B cell (primary cell): ENCODE measurements at regions not wholly inside any gene's neighbourhood (a gene's known extent, or its start where the extent isn't known, plus 50 kb on each side); places are given as distances from the start of the nearest gene placed in this dataset.

Experiments used
- ATAC-seq: fragments of 200-7000 bp; cut with Tn5 transposase; one replicate; pipeline ENCODE4 v1.10.0; 2021; ENCODE audit warnings: low read depth, mild to moderate bottlenecking, moderate number of reproducible peaks, moderate library complexity
- CTCF ChIA-PET: fragments of 350-600 bp; sonication (Branson Sonifier 250); formaldehyde crosslinking; loops from one replicate; lab custom pipeline; 2021; ENCODE audit warnings: antibody characterized with exemption, inconsistent platforms; lab: Charles Lee
- POLR2A ChIA-PET: fragments of 350-600 bp; sonication (Branson Sonifier 250); formaldehyde crosslinking; loops from one replicate; lab custom pipeline; 2021; ENCODE audit warnings: antibody characterized with exemption; lab: Charles Lee
- DNase-seq: peaks from one replicate; pipeline ENCODE4 v3.0.0; 2013
- H2AFZ ChIP-seq: 2 replicates; pipeline ENCODE4 v1.6.1; 2012; ENCODE audit warnings: mild to moderate bottlenecking, low read depth, low read length; ENCODE audit not compliant: insufficient read depth, poor library complexity, severe bottlenecking
- H3K27ac ChIP-seq, 2 donors: 1 replicate in 1 of 2; 2 replicates in 1 of 2; pipeline ENCODE4 v1.5.1; 2012 to 2013; ENCODE audit warnings: low read length in 2 of 2, mild to moderate bottlenecking in 2 of 2, moderate library complexity in 1 of 2
- H3K27me3 ChIP-seq, 4 experiments: fragments of 200-600 bp in 1 of 4; sonication (generic) in 1 of 4; replicated peaks in 1 of 4; 1 replicate in 2 of 4; 2 replicates in 2 of 4; pipeline versions ENCODE4 v1.6.1 to v1.7.0; 2013 to 2016; ENCODE audit warnings: low read length in 3 of 4, mild to moderate bottlenecking in 2 of 4, mixed read lengths in 1 of 4, moderate library complexity in 1 of 4; ENCODE audit not compliant: insufficient read depth in 4 of 4, control insufficient read depth in 3 of 4; ENCODE audit errors: control extremely low read depth in 1 of 4
- H3K36me3 ChIP-seq, 2 experiments: replicated peaks in 1 of 2; 1 replicate in 1 of 2; 2 replicates in 1 of 2; pipeline versions ENCODE4 v1.6.1 to v1.7.1; 2013; ENCODE audit warnings: low read length in 1 of 2; ENCODE audit not compliant: insufficient read depth in 2 of 2, control insufficient read depth in 1 of 2; ENCODE audit errors: control extremely low read depth in 1 of 2, extremely low read depth in 1 of 2
- H3K4me1 ChIP-seq, 2 donors: fragments of 200-600 bp in 1 of 2; sonication (generic) in 1 of 2; 1 replicate in 1 of 2; 2 replicates in 1 of 2; pipeline versions ENCODE4 v1.5.1 to v1.6.1; 2013 to 2017; ENCODE audit warnings: low read length in 2 of 2; ENCODE audit not compliant: control insufficient read depth in 2 of 2, insufficient read depth in 2 of 2
- H3K4me2 ChIP-seq: replicated peaks from 2 replicates; pipeline ENCODE3; 2012; ENCODE audit warnings: mild to moderate bottlenecking, low read depth, low read length; ENCODE audit not compliant: poor library complexity, severe bottlenecking
- H3K4me3 ChIP-seq, 5 experiments: fragments of 200-600 bp in 1 of 5; sonication (generic) in 1 of 5; 1 replicate in 3 of 5; 2 replicates in 2 of 5; pipeline versions ENCODE4 v1.5.1 to v1.7.0; 2011 to 2016; ENCODE audit warnings: low read length in 4 of 5, mild to moderate bottlenecking in 4 of 5, low read depth in 2 of 5, control low read depth in 1 of 5, moderate library complexity in 1 of 5; ENCODE audit not compliant: insufficient read depth in 1 of 5; ENCODE audit errors: control extremely low read depth in 1 of 5, extremely low read depth in 1 of 5
- H3K79me2 ChIP-seq: fragments of 200-600 bp; sonication (generic); one replicate; pipeline ENCODE4 v1.6.0; 2016; ENCODE audit warnings: low read length; ENCODE audit not compliant: control insufficient read depth, insufficient read depth
- H3K9ac ChIP-seq: fragments of 200-600 bp; sonication (generic); 2 replicates; pipeline ENCODE4 v1.6.1; 2017; ENCODE audit warnings: mild to moderate bottlenecking, low read length, moderate library complexity
- H3K9me3 ChIP-seq, 3 donors: one replicate each; pipeline versions ENCODE4 v1.6.1 to v1.7.1; 2013; ENCODE audit warnings: low read length in 2 of 3; ENCODE audit not compliant: control insufficient read depth in 2 of 3, insufficient read depth in 1 of 3; ENCODE audit errors: control extremely low read depth in 1 of 3
- H4K20me1 ChIP-seq: 2 replicates; pipeline ENCODE4 v1.6.0; 2012; ENCODE audit warnings: mild to moderate bottlenecking, low read length; ENCODE audit not compliant: insufficient read depth, control insufficient read depth, poor library complexity, severe bottlenecking
- H3K27ac Mint-ChIP-seq: one replicate; pipeline ENCODE4 v1.8.0; 2021; ENCODE audit warnings: mixed read lengths
- H3K27me3 Mint-ChIP-seq: one replicate; pipeline ENCODE4 v1.8.0; 2021; ENCODE audit warnings: mixed read lengths
- H3K4me1 Mint-ChIP-seq: one replicate; pipeline ENCODE4 v1.8.0; 2021; ENCODE audit warnings: mixed read lengths
- H3K4me3 Mint-ChIP-seq: one replicate; pipeline ENCODE4 v1.8.0; 2021; ENCODE audit warnings: mixed read lengths
- H3K9me3 Mint-ChIP-seq: one replicate; pipeline ENCODE4 v1.8.0; 2022; ENCODE audit warnings: mixed read lengths; ENCODE audit not compliant: insufficient read depth
- CTCF ChIP-seq: fragments of 200-600 bp; IDR thresholded peaks from one replicate; pipeline ENCODE4 v1.8.0; 2022; ENCODE audit warnings: antibody characterized with exemption, mild to moderate bottlenecking
- EZH2 ChIP-seq: IDR thresholded peaks from 2 replicates; pipeline ENCODE4 v1.6.1; 2012; ENCODE audit warnings: borderline replicate concordance, low read depth, mild to moderate bottlenecking, moderate library complexity, low read length; ENCODE audit not compliant: insufficient read depth, poor library complexity, severe bottlenecking
- WGBS: methylation state at CpG from one replicate; pipeline ENCODE4 v1.1.5; 2013; ENCODE audit warnings: missing lambda C conversion rate; ENCODE audit not compliant: insufficient coverage; 5-methylcytosine and 5-hydroxymethylcytosine counted together
- intact Hi-C: fragments of 100-400 bp; cut with micrococcal nuclease; formaldehyde crosslinking; loops from one replicate; pipeline ENCODE4 v1.10.0; 2022

- H3K9ac ChIP-seq, result no peak overlapping the region
- no peak overlapping the region for H3K4me2 ChIP-seq
- Mint-ChIP-seq H3K27ac (no peak overlapping the region), H3K27me3 (peaks cover 5% of the 10 kb centered on the region), H3K4me3 (no peak overlapping the region), H3K4me1 (no peaks in the 10 kb centered on the region), H3K9me3 (no peaks in the 10 kb centered on the region)
- no peaks in the 10 kb centered on the region for H3K36me3 ChIP-seq
- no peak overlapping the region for H3K4me3 ChIP-seq
- DNase-seq (no peak), ATAC-seq (no peak)
- no peaks in the 10 kb centered on the region for H3K27me3 ChIP-seq
- H3K79me2 ChIP-seq, result no peaks in the 10 kb centered on the region
- CTCF ChIA-PET, result no interaction called here
- POLR2A ChIA-PET, result no interaction called here
- no peaks in the 10 kb centered on the region for H4K20me1 ChIP-seq
- H2AFZ ChIP-seq, result no peak overlapping the region
- TF ChIP-seq EZH2, result no peak
- no peak overlapping the region for H3K27ac ChIP-seq
- H3K9me3 ChIP-seq, result no peaks in the 10 kb centered on the region
- 94% methylated on average over 2 of the region's 3 CpGs for WGBS
- intact Hi-C loops, result no loop called here
- H3K4me1 ChIP-seq, result no peaks in the 10 kb centered on the region
These were observed 232.7 kb upstream of the SGK1 start for GRCh38 chr6:134550604-134551003.

GRCh38 chr6:134549854-134550253, 231.9 kb upstream of the SGK1 start:
- Mint-ChIP-seq H3K4me1 (no peaks in the 10 kb centered on the region), H3K27ac (no peak overlapping the region), H3K27me3 (peaks cover 5% of the 10 kb centered on the region), H3K9me3 (no peaks in the 10 kb centered on the region), H3K4me3 (no peak overlapping the region)
- Histone ChIP-seq H3K4me1 (no peaks in the 10 kb centered on the region), H4K20me1 (no peaks in the 10 kb centered on the region), H3K4me3 (no peak overlapping the region), H3K36me3 (no peaks in the 10 kb centered on the region), H3K9me3 (no peaks in the 10 kb centered on the region), H3K27ac (no peak overlapping the region), H3K27me3 (no peaks in the 10 kb centered on the region), H2AFZ (no peak overlapping the region), H3K4me2 (no peak overlapping the region), H3K9ac (no peak overlapping the region), H3K79me2 (no peaks in the 10 kb centered on the region)
- DNase-seq (no peak), ATAC-seq (no peak)
- ChIA-PET POLR2A (no interaction called here), CTCF (no interaction called here)
- intact Hi-C loops, result no loop called here
- TF ChIP-seq EZH2 (no peak), CTCF (no peak)
